ENCODE measurements at regions not wholly inside any gene's neighbourhood (a gene's known extent, or its start where the extent isn't known, plus 50 kb on each side); places are given as distances from the start of the nearest gene placed in this dataset.

DNA sequence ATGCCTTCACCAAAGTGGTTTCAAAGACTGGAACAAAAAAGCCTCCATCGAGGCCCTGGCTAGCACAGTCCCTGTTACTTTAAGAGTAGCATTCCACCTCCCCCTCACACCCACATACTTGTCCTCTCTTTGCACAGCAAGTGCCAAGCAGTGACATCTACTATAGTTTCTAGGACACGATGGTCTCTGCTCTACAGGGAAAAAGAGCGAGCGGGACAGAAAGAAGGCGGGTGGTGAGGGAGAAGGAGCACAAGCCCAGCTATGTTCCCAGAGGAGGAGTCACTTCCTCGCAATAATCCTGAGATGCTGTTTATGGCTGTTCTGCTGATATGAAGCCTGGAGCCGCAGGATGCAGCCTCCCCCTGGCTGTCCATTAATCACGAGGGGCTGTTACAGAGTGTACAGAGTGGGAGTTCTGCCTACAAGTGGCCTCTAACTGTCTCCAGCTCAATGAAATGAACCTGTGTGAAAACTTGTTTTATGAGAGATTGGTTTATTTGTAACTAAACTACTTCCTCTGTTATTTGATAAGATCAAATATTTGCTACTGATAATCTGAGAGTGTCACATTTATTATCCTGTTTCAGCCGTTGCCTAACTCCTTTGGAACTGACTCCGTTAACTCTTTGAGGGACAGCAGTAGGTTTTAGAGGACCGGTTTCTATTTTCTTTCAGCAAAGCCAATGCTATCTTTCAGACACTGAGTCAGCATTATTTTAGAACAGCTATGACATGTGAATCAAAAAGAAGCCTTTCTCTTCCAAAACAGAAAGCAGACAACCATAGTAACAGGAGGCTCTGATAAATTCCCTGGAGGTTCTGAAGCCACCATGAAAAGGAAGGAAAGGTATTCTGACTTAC is 208.0 kb downstream of the SPRY2 start:
- Mint-ChIP-seq H3K27me3 (ENCODE audit: low read depth) (peaks cover 7% of the 10 kb centered on the region), H3K36me3 (no peaks in the 10 kb centered on the region), H3K4me3 (peak overlapping the region; percentile 20), H3K27ac (peak overlapping the region; percentile 70), H3K4me1 (peaks cover 29% of the 10 kb centered on the region), H3K9me3 (no peaks in the 10 kb centered on the region)
- TF ChIP-seq, protein P1, sequence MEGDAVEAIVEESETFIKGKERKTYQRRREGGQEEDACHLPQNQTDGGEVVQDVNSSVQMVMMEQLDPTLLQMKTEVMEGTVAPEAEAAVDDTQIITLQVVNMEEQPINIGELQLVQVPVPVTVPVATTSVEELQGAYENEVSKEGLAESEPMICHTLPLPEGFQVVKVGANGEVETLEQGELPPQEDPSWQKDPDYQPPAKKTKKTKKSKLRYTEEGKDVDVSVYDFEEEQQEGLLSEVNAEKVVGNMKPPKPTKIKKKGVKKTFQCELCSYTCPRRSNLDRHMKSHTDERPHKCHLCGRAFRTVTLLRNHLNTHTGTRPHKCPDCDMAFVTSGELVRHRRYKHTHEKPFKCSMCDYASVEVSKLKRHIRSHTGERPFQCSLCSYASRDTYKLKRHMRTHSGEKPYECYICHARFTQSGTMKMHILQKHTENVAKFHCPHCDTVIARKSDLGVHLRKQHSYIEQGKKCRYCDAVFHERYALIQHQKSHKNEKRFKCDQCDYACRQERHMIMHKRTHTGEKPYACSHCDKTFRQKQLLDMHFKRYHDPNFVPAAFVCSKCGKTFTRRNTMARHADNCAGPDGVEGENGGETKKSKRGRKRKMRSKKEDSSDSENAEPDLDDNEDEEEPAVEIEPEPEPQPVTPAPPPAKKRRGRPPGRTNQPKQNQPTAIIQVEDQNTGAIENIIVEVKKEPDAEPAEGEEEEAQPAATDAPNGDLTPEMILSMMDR (IDR thresholded peaks at IDR 0.05; ENCODE audit: unreplicated experiment) = no peak
- peak; percentile 29 to 58 for DNase-seq (ENCODE audit: low spot score in 2 of 2, unreplicated experiment in 2 of 2)

DNA sequence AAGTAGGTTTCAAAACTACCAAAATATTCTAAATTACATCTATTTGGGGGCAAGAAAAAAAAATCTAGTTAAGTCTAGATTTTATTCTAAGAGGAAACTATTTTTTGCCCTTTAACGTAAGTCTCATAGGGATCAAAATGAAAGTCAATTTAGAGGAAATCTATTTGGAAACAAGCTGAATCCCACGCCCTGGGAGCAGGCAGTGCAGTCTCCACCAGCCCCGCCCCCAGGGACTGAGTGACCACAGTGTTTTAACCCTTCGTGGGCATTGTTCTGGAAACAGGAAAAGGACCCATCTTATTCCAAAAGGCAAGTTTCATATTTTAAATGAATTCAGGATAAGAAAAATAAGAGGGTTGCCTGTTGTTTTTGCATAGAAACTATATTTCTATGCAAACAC is 209.7 kb downstream of the SPRY2 start:
- H3K27me3 Mint-ChIP-seq (ENCODE audit: low read depth) = peaks cover 7% of the 10 kb centered on the region
- H3K4me3 Mint-ChIP-seq = no peak overlapping the region
- peaks cover 39% of the 10 kb centered on the region for H3K4me1 Mint-ChIP-seq
- H3K9me3 Mint-ChIP-seq = no peaks in the 10 kb centered on the region
- TF ChIP-seq, protein P1 (IDR thresholded peaks at IDR 0.05; ENCODE audit: unreplicated experiment) = no peak
- no peaks in the 10 kb centered on the region for H3K36me3 Mint-ChIP-seq
- H3K27ac Mint-ChIP-seq = no peak overlapping the region
- DNase-seq (ENCODE audit: low spot score in 2 of 2, unreplicated experiment in 2 of 2) = no peak

DNA sequence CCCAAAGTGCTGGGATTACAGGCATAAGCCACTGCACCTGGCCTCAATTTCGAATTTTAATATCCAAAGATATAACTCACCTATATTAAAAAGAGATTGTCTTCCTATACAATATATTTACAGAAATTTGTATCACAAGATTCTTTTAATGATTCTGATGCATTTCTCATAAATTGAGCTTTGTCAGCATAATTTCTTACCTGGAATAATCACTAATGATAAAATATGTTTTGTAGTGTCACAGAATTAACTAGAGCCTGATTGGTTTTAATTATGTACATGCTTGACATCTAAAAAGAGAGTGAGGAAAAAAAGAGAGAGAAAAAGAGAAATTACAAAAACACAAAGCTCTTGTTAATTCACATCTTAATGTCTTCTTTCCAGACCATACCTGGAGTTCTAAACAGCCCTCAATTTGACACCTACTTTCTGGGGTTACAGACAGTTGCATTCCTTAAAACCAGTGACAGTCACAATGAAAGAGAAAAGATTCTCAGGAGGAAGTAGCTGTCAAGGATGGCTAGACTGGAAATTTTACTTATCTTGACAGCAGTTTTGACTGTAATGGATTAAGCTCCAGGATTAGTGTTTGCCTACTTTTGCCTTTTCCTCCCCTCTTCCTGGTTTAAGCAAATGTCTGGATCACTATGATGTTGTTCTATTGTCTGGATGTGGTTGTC is 214.4 kb downstream of the SPRY2 start:
- peaks cover 17% of the 10 kb centered on the region for H3K4me1 Mint-ChIP-seq
- no peak overlapping the region for H3K27ac Mint-ChIP-seq
- no peaks in the 10 kb centered on the region for H3K36me3 Mint-ChIP-seq
- H3K9me3 Mint-ChIP-seq = no peaks in the 10 kb centered on the region
- DNase-seq (ENCODE audit: low spot score in 2 of 2, unreplicated experiment in 2 of 2) = no peak
- no peaks in the 10 kb centered on the region for H3K27me3 Mint-ChIP-seq (ENCODE audit: low read depth)
- no peak overlapping the region for H3K4me3 Mint-ChIP-seq
- TF ChIP-seq, protein P1 (IDR thresholded peaks at IDR 0.05; ENCODE audit: unreplicated experiment) = no peak

DNA sequence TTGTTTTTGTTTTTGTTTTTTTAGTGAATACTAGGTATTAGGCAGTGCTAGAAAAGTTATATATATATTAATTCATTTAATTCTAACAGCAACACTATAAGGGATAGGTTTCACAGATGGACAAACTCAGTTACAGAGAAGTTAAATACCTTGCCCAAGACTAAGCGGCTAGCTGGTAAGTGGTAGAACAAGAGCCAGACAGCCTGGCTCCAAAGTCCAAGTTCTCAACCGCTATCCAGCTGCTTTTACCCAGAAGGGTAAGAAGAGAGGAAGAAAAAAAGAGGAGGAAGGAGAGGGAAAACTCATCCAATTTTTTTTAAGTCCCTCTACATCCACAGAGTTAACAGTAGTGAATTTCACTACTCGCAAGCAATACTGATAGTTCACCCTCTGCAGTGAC is 217.0 kb downstream of the SPRY2 start:
- no peaks in the 10 kb centered on the region for H3K27me3 Mint-ChIP-seq (ENCODE audit: low read depth)
- no peaks in the 10 kb centered on the region for H3K9me3 Mint-ChIP-seq
- no peak overlapping the region for H3K27ac Mint-ChIP-seq
- TF ChIP-seq, protein P1 (IDR thresholded peaks at IDR 0.05; ENCODE audit: unreplicated experiment) = no peak
- peaks cover 22% of the 10 kb centered on the region for H3K4me1 Mint-ChIP-seq
- no peak overlapping the region for H3K4me3 Mint-ChIP-seq
- DNase-seq (ENCODE audit: low spot score in 2 of 2, unreplicated experiment in 2 of 2) = no peak
- no peaks in the 10 kb centered on the region for H3K36me3 Mint-ChIP-seq

DNA sequence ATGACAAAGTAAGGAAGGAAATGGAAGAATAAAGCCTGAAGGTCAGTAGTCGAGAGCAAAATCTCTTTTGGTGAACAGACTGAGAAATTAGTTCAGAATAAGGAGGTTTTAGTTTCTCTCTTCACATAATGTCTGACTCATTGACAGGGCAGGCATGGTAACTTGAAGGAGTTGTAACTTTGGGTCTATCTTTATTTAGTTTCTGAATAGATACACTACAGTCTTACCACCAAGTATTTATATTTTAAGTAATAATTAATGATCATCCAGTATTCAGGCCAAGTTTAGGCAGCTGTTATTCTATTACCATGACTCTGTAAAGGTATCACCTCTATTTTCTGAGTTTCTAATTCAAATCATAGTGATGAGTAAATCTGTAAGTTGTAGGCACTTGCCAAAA is 219.9 kb downstream of the SPRY2 start:
- Mint-ChIP-seq H3K27me3 (ENCODE audit: low read depth) (no peaks in the 10 kb centered on the region), H3K9me3 (no peaks in the 10 kb centered on the region), H3K27ac (no peak overlapping the region), H3K4me3 (no peak overlapping the region), H3K36me3 (no peaks in the 10 kb centered on the region), H3K4me1 (peaks cover 20% of the 10 kb centered on the region)
- TF ChIP-seq, protein P1 (IDR thresholded peaks at IDR 0.05; ENCODE audit: unreplicated experiment) = no peak
- DNase-seq (ENCODE audit: low spot score in 2 of 2, unreplicated experiment in 2 of 2) = no peak
